Progenitor cell of endocrine pancreas (in vitro differentiated cells): ENCODE measurements at regions not wholly inside any gene's neighbourhood (a gene's known extent, or its start where the extent isn't known, plus 50 kb on each side); places are given as distances from the start of the nearest gene placed in this dataset.
"Not testable (repeated sequence)": the region's sequence is repeated elsewhere in the genome, so short reads cannot be mapped to it uniquely, and the experiment has no call there.

Source experiments
- DNase-seq: peaks from one replicate; pipeline ENCODE4 v3.0.0; 2021; ENCODE audit warnings: low spot score; ENCODE audit not compliant: unreplicated experiment
- H3K27ac Mint-ChIP-seq: 2 replicates; pipeline ENCODE4 v1.8.0; 2021; ENCODE audit warnings: mild to moderate bottlenecking, moderate library complexity, mixed read lengths
- H3K27me3 Mint-ChIP-seq: 2 replicates; pipeline ENCODE4 v1.8.0; 2021; ENCODE audit warnings: mixed read lengths
- H3K36me3 Mint-ChIP-seq: 2 replicates; pipeline ENCODE4 v1.8.0; 2022; ENCODE audit warnings: mixed read lengths; ENCODE audit not compliant: insufficient read depth
- H3K4me1 Mint-ChIP-seq: 2 replicates; pipeline ENCODE4 v1.8.0; 2021; ENCODE audit warnings: low read depth, mixed read lengths
- H3K4me3 Mint-ChIP-seq: 2 replicates; pipeline ENCODE4 v1.8.0; 2021; ENCODE audit warnings: low read depth, mild to moderate bottlenecking, moderate library complexity, mixed read lengths
- H3K9me3 Mint-ChIP-seq: 2 replicates; pipeline ENCODE4 v1.8.0; 2021; ENCODE audit warnings: low read depth, mixed read lengths
- CTCF ChIP-seq: fragments of 200-600 bp; sonication (generic); IDR thresholded peaks from one replicate; pipeline ENCODE4 v1.5.0; 2021; ENCODE audit warnings: antibody characterized with exemption, mild to moderate bottlenecking; ENCODE audit not compliant: unreplicated experiment

DNA sequence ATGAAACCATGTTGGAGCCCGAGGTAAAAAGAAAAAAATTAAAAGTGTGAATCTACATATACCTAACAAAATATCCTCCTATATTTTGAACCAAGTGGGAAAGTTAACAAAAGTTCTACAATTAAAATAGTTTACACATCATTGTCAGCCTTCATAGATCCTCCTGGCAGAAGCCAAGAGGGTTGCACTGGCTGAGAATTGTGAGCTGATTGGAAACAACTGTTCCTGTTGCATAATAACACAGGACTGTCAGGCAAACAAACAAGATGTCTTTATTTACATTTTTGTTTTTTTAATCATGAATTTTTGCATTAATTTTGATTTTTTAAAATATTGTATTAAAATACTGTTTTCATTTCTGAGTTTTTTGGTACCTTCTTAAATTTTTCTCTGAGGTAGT lies 215.2 kb upstream of the MME start:
- DNase-seq: no peak
- H3K4me1 Mint-ChIP-seq: no peaks in the 10 kb centered on the region
- no peak for TF ChIP-seq CTCF
- H3K36me3 Mint-ChIP-seq: no peaks in the 10 kb centered on the region
- H3K4me3 Mint-ChIP-seq: no peak overlapping the region
- H3K9me3 Mint-ChIP-seq: no peaks in the 10 kb centered on the region
- no peaks in the 10 kb centered on the region for H3K27me3 Mint-ChIP-seq
- no peak overlapping the region for H3K27ac Mint-ChIP-seq

DNA sequence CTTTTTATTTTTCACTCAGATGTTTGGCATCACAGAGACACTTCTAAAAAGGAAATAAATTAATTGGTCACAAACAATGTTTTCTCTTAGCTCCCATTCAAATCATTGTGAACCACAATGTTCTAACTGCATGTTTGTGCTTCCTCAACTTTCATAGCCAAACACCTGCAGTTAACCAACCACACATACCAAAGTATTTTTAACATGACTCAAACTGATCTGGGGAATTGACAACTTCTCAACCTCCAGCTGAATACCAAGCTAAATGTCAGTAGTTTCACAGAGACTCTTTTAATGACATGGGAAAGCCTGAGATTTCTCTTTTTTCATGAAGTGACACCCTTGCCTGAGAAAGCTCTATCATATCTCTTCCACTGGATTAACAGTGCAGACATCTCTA lies 217.9 kb upstream of the MME start:
- no peak overlapping the region for H3K4me3 Mint-ChIP-seq
- H3K9me3 Mint-ChIP-seq: no peaks in the 10 kb centered on the region
- no peaks in the 10 kb centered on the region for H3K27me3 Mint-ChIP-seq
- H3K27ac Mint-ChIP-seq: no peak overlapping the region
- H3K36me3 Mint-ChIP-seq: no peaks in the 10 kb centered on the region
- TF ChIP-seq CTCF: no peak
- H3K4me1 Mint-ChIP-seq: no peaks in the 10 kb centered on the region
- no peak for DNase-seq

GRCh38 chr3:154852998-154853397 lies 227.1 kb upstream of the MME start:
- not testable (repeated sequence) for H3K9me3 Mint-ChIP-seq, H3K4me1 Mint-ChIP-seq, DNase-seq, H3K4me3 Mint-ChIP-seq, H3K36me3 Mint-ChIP-seq, H3K27me3 Mint-ChIP-seq, H3K27ac Mint-ChIP-seq

- Mint-ChIP-seq H3K36me3 (no peaks in the 10 kb centered on the region), H3K4me3 (no peak overlapping the region), H3K27me3 (no peaks in the 10 kb centered on the region), H3K27ac (no peak overlapping the region), H3K9me3 (peaks cover 10% of the 10 kb centered on the region), H3K4me1 (no peaks in the 10 kb centered on the region)
- no peak for DNase-seq
- TF ChIP-seq CTCF: no peak
Measured at GRCh38 chr3:154852515-154852914, 227.6 kb upstream of the MME start.

DNA sequence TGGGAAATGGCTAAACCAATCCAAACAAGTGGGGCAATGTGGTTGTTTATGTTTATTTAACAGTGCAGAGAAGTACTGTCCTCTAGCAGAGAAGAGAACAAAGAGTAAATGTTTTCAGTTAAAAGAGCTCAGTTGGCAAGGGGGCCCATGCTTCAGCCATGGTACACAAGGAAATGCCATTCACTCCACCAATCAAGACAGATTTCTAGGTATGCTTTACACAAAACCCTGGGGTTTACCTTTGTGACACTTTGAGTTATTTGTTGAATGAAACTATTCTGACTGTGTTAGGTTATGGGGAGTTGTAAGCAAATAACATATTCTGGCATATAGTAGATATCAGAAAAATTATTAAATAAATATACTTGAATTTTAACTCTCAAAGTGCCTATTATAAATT lies 228.5 kb upstream of the MME start:
- Mint-ChIP-seq H3K36me3 (no peaks in the 10 kb centered on the region), H3K27me3 (no peaks in the 10 kb centered on the region), H3K4me3 (no peak overlapping the region), H3K4me1 (no peaks in the 10 kb centered on the region), H3K27ac (no peak overlapping the region), H3K9me3 (peaks cover 10% of the 10 kb centered on the region)
- no peak for TF ChIP-seq CTCF
- no peak for DNase-seq

GRCh38 chr3:154850921-154851320 lies 229.2 kb upstream of the MME start:
- no peak for TF ChIP-seq CTCF
- Mint-ChIP-seq H3K9me3 (peaks cover 4% of the 10 kb centered on the region), H3K27me3 (no peaks in the 10 kb centered on the region), H3K36me3 (no peaks in the 10 kb centered on the region), H3K4me1 (no peaks in the 10 kb centered on the region), H3K4me3 (no peak overlapping the region), H3K27ac (no peak overlapping the region)
- no peak for DNase-seq
